ENCODE measurements at regions not wholly inside any gene's neighbourhood (a gene's known extent, or its start where the extent isn't known, plus 50 kb on each side); places are given as distances from the start of the nearest gene placed in this dataset.

- no peak for DNase-seq (ENCODE audit: low spot score)
Observed at GRCh38 chr13:75008926-75009325, 473.0 kb downstream of the TBC1D4 start.

GRCh38 chr13:74990992-74991391 lies 491.0 kb downstream of the TBC1D4 start:
- TF ChIP-seq CTCF (IDR thresholded peaks at IDR 0.05; ENCODE audit: extremely low read depth, missing control alignments): no peak
- no peak for DNase-seq (ENCODE audit: low spot score)

More at GRCh38 chr13:75008926-75009325, 473.0 kb downstream of the TBC1D4 start:
- TF ChIP-seq CTCF (IDR thresholded peaks at IDR 0.05; ENCODE audit: extremely low read depth, missing control alignments): no peak

GRCh38 chr13:74987124-74987690 lies 494.8 kb downstream of the TBC1D4 start:
- DNase-seq (ENCODE audit: low spot score): no peak
- TF ChIP-seq CTCF (IDR thresholded peaks at IDR 0.05; ENCODE audit: extremely low read depth, missing control alignments): no peak

GRCh38 chr13:74986609-74987008 lies 495.4 kb downstream of the TBC1D4 start:
- TF ChIP-seq CTCF (IDR thresholded peaks at IDR 0.05; ENCODE audit: extremely low read depth, missing control alignments): no peak

GRCh38 chr13:74979703-74980102 lies 502.3 kb downstream of the TBC1D4 start:
- DNase-seq (ENCODE audit: low spot score): no peak
- no peak for TF ChIP-seq CTCF (IDR thresholded peaks at IDR 0.05; ENCODE audit: extremely low read depth, missing control alignments)

More at GRCh38 chr13:74986609-74987008, 495.4 kb downstream of the TBC1D4 start:
- no peak for DNase-seq (ENCODE audit: low spot score)

- DNase-seq (ENCODE audit: low spot score): no peak
- no peak for TF ChIP-seq CTCF (IDR thresholded peaks at IDR 0.05; ENCODE audit: extremely low read depth, missing control alignments)
Observed at GRCh38 chr13:74978591-74978990, 503.4 kb downstream of the TBC1D4 start.

- no peak for TF ChIP-seq CTCF (IDR thresholded peaks at IDR 0.05; ENCODE audit: extremely low read depth, missing control alignments)
- DNase-seq (ENCODE audit: low spot score): no peak
Observed at GRCh38 chr13:74977498-74977897, 504.5 kb downstream of the TBC1D4 start.
